PFSK-1 (cell line): ENCODE measurements at regions not wholly inside any gene's neighbourhood (a gene's known extent, or its start where the extent isn't known, plus 50 kb on each side); places are given as distances from the start of the nearest gene placed in this dataset.

Experiments used
- FOXP2 ChIP-seq: optimal IDR thresholded peaks from 2 replicates; pipeline ENCODE3; 2011; ENCODE audit warnings: borderline replicate concordance, control low read depth, inconsistent platforms; ENCODE audit not compliant: insufficient read depth; ENCODE audit errors: extremely low read length, extremely low read depth
- POLR2AphosphoS5 ChIP-seq: IDR thresholded peaks from 2 replicates; pipeline ENCODE4 v1.6.1; 2012; ENCODE audit warnings: low read depth, mild to moderate bottlenecking, control low read depth, low read length, moderate library complexity
- REST ChIP-seq, 2 experiments: IDR thresholded peaks; 2 replicates each; pipeline versions ENCODE4 v1.6.1 to v1.8.0; 2011 to 2012; ENCODE audit warnings: low read depth in 2 of 2, low read length in 2 of 2, control low read depth in 1 of 2, inconsistent platforms in 1 of 2, mild to moderate bottlenecking in 1 of 2, moderate library complexity in 1 of 2; ENCODE audit not compliant: insufficient read depth in 1 of 2
- SIN3A ChIP-seq: IDR thresholded peaks from 2 replicates; pipeline ENCODE4 v1.6.1; 2012; ENCODE audit warnings: mild to moderate bottlenecking, low read length, moderate library complexity, borderline replicate concordance; ENCODE audit not compliant: insufficient read depth
- TAF1 ChIP-seq: IDR thresholded peaks from 2 replicates; pipeline ENCODE4 v1.6.1; 2012; ENCODE audit warnings: low read length, control low read depth, borderline replicate concordance; ENCODE audit not compliant: insufficient read depth

- TF ChIP-seq REST (IDR thresholded peaks at IDR 0.05; ENCODE audit: insufficient read depth in 1 of 2, low read depth in 2 of 2, low read length in 2 of 2) (no peak), POLR2AphosphoS5 (no peak), TAF1 (no peak), FOXP2 (no peak), SIN3A (no peak)
These were observed 249.6 kb upstream of the TMEFF2 start for GRCh38 chr2:192444286-192444838.

GRCh38 chr2:192443831-192444230 lies 249.1 kb upstream of the TMEFF2 start:
- TF ChIP-seq FOXP2 (no peak), TAF1 (no peak), POLR2AphosphoS5 (no peak), REST (IDR thresholded peaks at IDR 0.05; ENCODE audit: insufficient read depth in 1 of 2, low read depth in 2 of 2, low read length in 2 of 2) (no peak)

- TF ChIP-seq SIN3A (no peak), TAF1 (no peak), REST (IDR thresholded peaks at IDR 0.05; ENCODE audit: insufficient read depth in 1 of 2, low read depth in 2 of 2, low read length in 2 of 2) (no peak), POLR2AphosphoS5 (no peak), FOXP2 (no peak)
These were observed 243.5 kb upstream of the TMEFF2 start for GRCh38 chr2:192438239-192438638.

- no peak for TF ChIP-seq SIN3A
- TF ChIP-seq TAF1 = no peak
- TF ChIP-seq POLR2AphosphoS5 = no peak
- TF ChIP-seq REST (IDR thresholded peaks at IDR 0.05; ENCODE audit: insufficient read depth in 1 of 2, low read depth in 2 of 2, low read length in 2 of 2) = no peak
- no peak for TF ChIP-seq FOXP2
These were observed 242.9 kb upstream of the TMEFF2 start for GRCh38 chr2:192437653-192438052.

DNA sequence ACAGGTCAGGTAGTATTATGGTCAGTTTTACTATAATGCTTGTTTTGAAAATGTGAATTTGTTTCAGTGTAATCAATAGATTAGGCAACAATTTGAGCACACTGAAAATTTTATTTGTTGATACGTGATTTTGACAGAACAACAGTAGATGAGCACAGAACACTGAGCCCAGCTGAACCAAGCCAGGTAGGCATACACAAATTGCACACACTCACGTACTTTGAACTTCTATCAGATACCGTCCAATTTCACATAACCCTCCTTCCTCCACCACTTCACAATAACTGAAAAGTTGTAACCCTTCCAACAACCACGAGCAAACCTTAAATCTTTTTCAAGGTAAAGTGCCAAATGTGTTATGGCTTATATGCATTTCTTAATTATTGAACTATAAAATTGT lies 229.5 kb upstream of the TMEFF2 start:
- no peak for TF ChIP-seq REST (IDR thresholded peaks at IDR 0.05; ENCODE audit: insufficient read depth in 1 of 2, low read depth in 2 of 2, low read length in 2 of 2)
- no peak for TF ChIP-seq FOXP2
- TF ChIP-seq POLR2AphosphoS5 = no peak
- no peak for TF ChIP-seq TAF1
- no peak for TF ChIP-seq SIN3A
